ENCODE measurements at regions not wholly inside any gene's neighbourhood (a gene's known extent, or its start where the extent isn't known, plus 50 kb on each side); places are given as distances from the start of the nearest gene placed in this dataset.

DNA sequence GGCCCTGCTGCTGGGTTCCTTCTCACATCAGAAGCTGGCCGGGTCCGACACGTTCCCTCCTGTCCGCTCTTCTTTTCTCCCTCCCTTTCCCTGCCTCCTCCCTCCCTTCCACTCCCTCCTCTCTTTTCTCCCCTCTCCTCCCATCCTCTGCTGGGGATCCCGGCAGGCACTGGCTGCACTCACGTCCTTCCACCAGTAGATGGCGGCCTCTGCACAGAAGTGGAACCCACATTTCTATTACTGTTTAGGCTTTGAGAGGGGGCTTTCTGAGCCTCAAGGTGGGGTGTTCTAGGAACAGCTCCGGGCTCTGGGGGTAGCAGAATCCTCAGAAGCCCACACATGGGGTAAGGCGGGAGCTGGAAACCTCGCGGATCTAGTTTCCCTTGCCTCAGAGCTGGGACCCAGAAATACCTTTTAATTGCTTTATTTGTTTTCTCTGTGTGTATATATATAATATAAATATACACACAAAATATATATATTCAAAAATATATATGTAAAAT is 294.2 kb downstream of the ZNF536 start:
- H2BK12ac ChIP-seq (ENCODE audit: low read depth, low read length): peak overlapping the region; percentile 71; the same call in 1 of the 2 replicates
- H2BK5ac ChIP-seq (ENCODE audit: low read depth, low read length): no peak overlapping the region
- no peak overlapping the region for H4K5ac ChIP-seq (ENCODE audit: insufficient read length, low read depth, low read length)
- no peak overlapping the region for H3K4ac ChIP-seq (replicated peaks; ENCODE audit: insufficient read length, low read depth, low read length)
- no peak overlapping the region for H3K23ac ChIP-seq (ENCODE audit: insufficient read length)
- H3K27ac ChIP-seq (ENCODE audit: low read depth, low read length): no peak overlapping the region
- H2AK5ac ChIP-seq (ENCODE audit: low read depth, low read length): no peak overlapping the region
- no peak overlapping the region for H3K4me3 ChIP-seq (ENCODE audit: extremely low read depth in 1 of 4, insufficient read depth in 2 of 4, low read depth in 3 of 4, low read length in 4 of 4)
- H3K56ac ChIP-seq (replicated peaks; ENCODE audit: insufficient read length, low read depth, low read length): no peak overlapping the region
- H3K9ac ChIP-seq (replicated peaks in 1 of 4; ENCODE audit: extremely low read depth in 1 of 4, low read depth in 3 of 4, low read length in 3 of 4): no peak overlapping the region
- H2AFZ ChIP-seq (ENCODE audit: low read length): no peak overlapping the region
- H3K14ac ChIP-seq (ENCODE audit: insufficient read length): no peak overlapping the region
- no peak overlapping the region for H4K91ac ChIP-seq (replicated peaks; ENCODE audit: insufficient read length, low read length)
- H3K27me3 ChIP-seq (replicated peaks in 1 of 4; ENCODE audit: control insufficient read depth in 3 of 4, extremely low read depth in 1 of 4, insufficient read depth in 3 of 4, low read length in 3 of 4): no peaks in the 10 kb centered on the region
- FAIRE-seq (no peak), DNase-seq (ENCODE audit: low read depth in 1 of 2, low spot score in 2 of 2) (peak in 1 of 2 experiments; percentile 86)
- H3K18ac ChIP-seq (ENCODE audit: extremely low read depth, low read length): no peak overlapping the region
- ChIA-PET CTCF (ENCODE audit: partially characterized antibody) (interaction anchor here (0.7 to 8.4 kb wide), 40 partner anchors 8 to 1656 kb away, joined by 3 to 94 read pairs (median 4); no protein-coding TSS in a partner anchor), POLR2A (ENCODE audit: partially characterized antibody) (no interaction called here)
- no peaks in the 10 kb centered on the region for H3K79me1 ChIP-seq (ENCODE audit: low read depth, low read length)
- no peak overlapping the region for H2BK120ac ChIP-seq (replicated peaks; ENCODE audit: low read depth, low read length)
- H4K8ac ChIP-seq (ENCODE audit: extremely low read depth, insufficient read depth, low read length): no peak overlapping the region
- H2BK20ac ChIP-seq (ENCODE audit: low read length): no peak overlapping the region
- no peaks in the 10 kb centered on the region for H3K23me2 ChIP-seq (ENCODE audit: low read depth, low read length)
- H4K20me1 ChIP-seq (replicated peaks in 1 of 2; ENCODE audit: control insufficient read depth in 1 of 2, insufficient read depth in 2 of 2, low read length in 2 of 2): no peaks in the 10 kb centered on the region
- no peaks in the 10 kb centered on the region for H3K9me3 ChIP-seq (ENCODE audit: insufficient read depth in 2 of 2, low read depth in 1 of 2, low read length in 1 of 2)
- no peaks in the 10 kb centered on the region for H3K79me2 ChIP-seq (ENCODE audit: control insufficient read depth in 1 of 2, insufficient read depth in 2 of 2, low read length in 2 of 2)
- H3K4me1 ChIP-seq (replicated peaks in 1 of 4; ENCODE audit: control insufficient read depth in 3 of 4, insufficient read depth in 4 of 4, low read length in 3 of 4): peaks cover 0 to 9% (median 5%) of the 10 kb centered on the region in 4 experiments; a peak in 3 of 7 replicates
- 14% methylated on average over 11 of the region's 11 CpGs; no CpG with 5 or more reads in 1 of the 2 experiments for WGBS, 2 experiments (ENCODE audit: extremely low coverage in 1 of 2, insufficient coverage in 1 of 2, insufficient read length in 1 of 2, insufficient replicate concordance in 2 of 2, low coverage in 1 of 2, low lambda C conversion rate in 2 of 2, missing lambda C conversion rate in 1 of 2)
- H3K4me2 ChIP-seq (ENCODE audit: insufficient read depth in 1 of 2, low read depth in 2 of 2, low read length in 2 of 2): peak overlapping the region in 1 of 2 experiments; percentile 24; a peak in 1 of 4 replicates
- no peaks in the 10 kb centered on the region for H3K36me3 ChIP-seq (ENCODE audit: control insufficient read depth in 2 of 4, insufficient read depth in 4 of 4, low read length in 3 of 4)
- H2BK15ac ChIP-seq (ENCODE audit: low read length): peak overlapping the region; percentile 88; the same call in 1 of the 2 replicates
- TF ChIP-seq CREB1 (IDR thresholded peaks at IDR 0.05) (peak; percentile 28; the same call in 1 of the 2 replicates), RAD21 (IDR thresholded peaks at IDR 0.05 in 1 of 2, conservative IDR thresholded peaks at IDR 0.05 in 1 of 2; ENCODE audit: low read depth in 2 of 2, low read length in 2 of 2) (peak; percentile 81 to 85), EGR1 (IDR thresholded peaks at IDR 0.05; ENCODE audit: borderline replicate concordance, low read depth, low read length) (0 out of 2 replicates have a peak, but pooled peaks have one; percentile 24), HDAC2 (IDR thresholded peaks at IDR 0.05; ENCODE audit: borderline replicate concordance in 1 of 2, low read depth in 2 of 2, low read length in 2 of 2) (0 out of 4 replicates have a peak, but pooled peaks of 1 of the 2 experiments have one; percentile 30), POLR2AphosphoS5 (IDR thresholded peaks at IDR 0.05; ENCODE audit: low read depth, low read length) (no peak), POU5F1 (IDR thresholded peaks at IDR 0.05; ENCODE audit: low read depth, low read length) (no peak), SRF (IDR thresholded peaks at IDR 0.05; ENCODE audit: low read depth, low read length) (no peak), BCL11A (IDR thresholded peaks at IDR 0.05; ENCODE audit: low read depth in 2 of 2, low read length in 2 of 2) (no peak), TAF7 (optimal IDR thresholded peaks at IDR 0.05; ENCODE audit: borderline replicate concordance, low read depth, low read length) (peak; percentile 27), ASH2L (IDR thresholded peaks at IDR 0.05; ENCODE audit: low read length) (no peak)
- TF ChIP-seq, protein P1, sequence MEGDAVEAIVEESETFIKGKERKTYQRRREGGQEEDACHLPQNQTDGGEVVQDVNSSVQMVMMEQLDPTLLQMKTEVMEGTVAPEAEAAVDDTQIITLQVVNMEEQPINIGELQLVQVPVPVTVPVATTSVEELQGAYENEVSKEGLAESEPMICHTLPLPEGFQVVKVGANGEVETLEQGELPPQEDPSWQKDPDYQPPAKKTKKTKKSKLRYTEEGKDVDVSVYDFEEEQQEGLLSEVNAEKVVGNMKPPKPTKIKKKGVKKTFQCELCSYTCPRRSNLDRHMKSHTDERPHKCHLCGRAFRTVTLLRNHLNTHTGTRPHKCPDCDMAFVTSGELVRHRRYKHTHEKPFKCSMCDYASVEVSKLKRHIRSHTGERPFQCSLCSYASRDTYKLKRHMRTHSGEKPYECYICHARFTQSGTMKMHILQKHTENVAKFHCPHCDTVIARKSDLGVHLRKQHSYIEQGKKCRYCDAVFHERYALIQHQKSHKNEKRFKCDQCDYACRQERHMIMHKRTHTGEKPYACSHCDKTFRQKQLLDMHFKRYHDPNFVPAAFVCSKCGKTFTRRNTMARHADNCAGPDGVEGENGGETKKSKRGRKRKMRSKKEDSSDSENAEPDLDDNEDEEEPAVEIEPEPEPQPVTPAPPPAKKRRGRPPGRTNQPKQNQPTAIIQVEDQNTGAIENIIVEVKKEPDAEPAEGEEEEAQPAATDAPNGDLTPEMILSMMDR (IDR thresholded peaks at IDR 0.05; ENCODE audit: control extremely low read depth in 1 of 3, insufficient read depth in 1 of 3, low read depth in 1 of 3, low read length in 3 of 3): peak; percentile 83 to 93 (median 92)
